Astrocyte of the hippocampus (primary cell): ENCODE measurements at regions not wholly inside any gene's neighbourhood (a gene's known extent, or its start where the extent isn't known, plus 50 kb on each side); places are given as distances from the start of the nearest gene placed in this dataset.

Experiments
- DNase-seq: peaks from one replicate; pipeline ENCODE4 v3.0.0; 2011; ENCODE audit warnings: low read depth, low spot score

- no peak for DNase-seq
Observed at GRCh38 chr4:156103311-156103710, 149.6 kb upstream of the CTSO start.

- peak; percentile 31 for DNase-seq
Observed at GRCh38 chr4:156102411-156102810, 148.7 kb upstream of the CTSO start.

- DNase-seq, result no peak
Observed at GRCh38 chr4:156101571-156101970, 147.9 kb upstream of the CTSO start.

GRCh38 chr4:156100651-156101050 is 147.0 kb upstream of the CTSO start:
- DNase-seq, result peak; percentile 53

- peak; percentile 42 for DNase-seq
Observed at GRCh38 chr4:156098805-156099204, 145.1 kb upstream of the CTSO start.

GRCh38 chr4:156085100-156085499 is 131.4 kb upstream of the CTSO start:
- DNase-seq, result no peak

GRCh38 chr4:156084373-156084772 is 130.7 kb upstream of the CTSO start:
- DNase-seq, result no peak

GRCh38 chr4:156073976-156074375 is 120.3 kb upstream of the CTSO start:
- DNase-seq, result no peak

GRCh38 chr4:156060661-156061060 is 107.0 kb upstream of the CTSO start:
- no peak for DNase-seq

- DNase-seq, result no peak
Observed at GRCh38 chr4:156053174-156053573, 99.5 kb upstream of the CTSO start.

- DNase-seq, result no peak
Observed at GRCh38 chr4:156052116-156052515, 98.5 kb upstream of the CTSO start.

GRCh38 chr4:156038772-156039171 is 85.1 kb upstream of the CTSO start:
- no peak for DNase-seq

- no peak for DNase-seq
Observed at GRCh38 chr4:156036496-156036895, 82.8 kb upstream of the CTSO start.

- DNase-seq, result no peak
Observed at GRCh38 chr4:156029691-156030090, 76.0 kb upstream of the CTSO start.

GRCh38 chr4:156021298-156021697 is 67.6 kb upstream of the CTSO start:
- no peak for DNase-seq

- DNase-seq, result no peak
Observed at GRCh38 chr4:156019246-156019645, 65.6 kb upstream of the CTSO start.

- no peak for DNase-seq
Observed at GRCh38 chr4:156018383-156018782, 64.7 kb upstream of the CTSO start.

GRCh38 chr4:156015781-156016180 is 62.1 kb upstream of the CTSO start:
- no peak for DNase-seq

- DNase-seq, result no peak
Observed at GRCh38 chr4:156006192-156006591, 52.5 kb upstream of the CTSO start.
